ENCODE measurements at regions not wholly inside any gene's neighbourhood (a gene's known extent, or its start where the extent isn't known, plus 50 kb on each side); places are given as distances from the start of the nearest gene placed in this dataset.

GRCh38 chr11:87903345-87903744 is 271.9 kb downstream of the RAB38 start:
- no peak for TF ChIP-seq CTCF (IDR thresholded peaks at IDR 0.05)
- no peak for TF ChIP-seq POLR2A (IDR thresholded peaks at IDR 0.05)

All from tibial nerve (tissue), 3 donors.